ENCODE measurements at regions not wholly inside any gene's neighbourhood (a gene's known extent, or its start where the extent isn't known, plus 50 kb on each side); places are given as distances from the start of the nearest gene placed in this dataset.

DNA sequence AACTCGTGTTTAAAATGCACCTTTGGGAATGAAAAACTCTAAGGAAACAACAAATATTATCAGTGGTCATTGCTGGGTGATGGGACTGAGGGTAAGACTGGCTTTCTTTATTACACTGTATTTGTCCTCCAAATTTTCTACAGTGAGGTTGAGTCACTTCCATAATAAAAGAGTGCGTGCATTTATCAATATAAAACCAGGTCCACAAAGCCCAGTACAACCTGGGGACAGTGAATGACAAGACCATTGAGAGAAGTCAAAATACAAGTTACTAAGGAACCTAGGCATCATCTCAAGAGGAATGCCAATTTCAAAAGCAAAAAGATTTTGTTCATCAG is 76.4 kb downstream of the MAGED4 start:
- no peak overlapping the region for H3K23ac ChIP-seq (ENCODE audit: low read depth, low read length, poor library complexity)
- H3K4ac ChIP-seq (ENCODE audit: low read length) = no peak overlapping the region
- H3K36me3 ChIP-seq (replicated peaks in 1 of 2; ENCODE audit: control insufficient read depth in 2 of 2, insufficient read depth in 2 of 2, low read length in 2 of 2) = no peaks in the 10 kb centered on the region
- H4K8ac ChIP-seq (ENCODE audit: low read depth, low read length) = no peak overlapping the region
- no peak overlapping the region for H2BK12ac ChIP-seq (ENCODE audit: low read length)
- H2AK5ac ChIP-seq (ENCODE audit: low read depth, low read length) = no peak overlapping the region
- H4K91ac ChIP-seq (ENCODE audit: low read depth, low read length, poor library complexity) = no peak overlapping the region
- H2BK120ac ChIP-seq (ENCODE audit: low read depth, low read length) = no peak overlapping the region
- peaks cover 5 to 6% of the 10 kb centered on the region in 2 donors for H3K4me1 ChIP-seq (ENCODE audit: control insufficient read depth in 2 of 2, insufficient read depth in 1 of 2, low read depth in 1 of 2, low read length in 2 of 2)
- H2AFZ ChIP-seq (ENCODE audit: low read length) = peak overlapping the region; percentile 93
- H3K9me3 ChIP-seq (replicated peaks in 1 of 2; ENCODE audit: control insufficient read depth in 2 of 2, insufficient read depth in 1 of 2, low read depth in 1 of 2, low read length in 2 of 2) = no peaks in the 10 kb centered on the region
- no peak overlapping the region for H2BK5ac ChIP-seq (ENCODE audit: low read length)
- H3K18ac ChIP-seq (ENCODE audit: low read length) = no peak overlapping the region
- WGBS, 2 donors (ENCODE audit: extremely low coverage in 2 of 2, insufficient read length in 2 of 2, insufficient replicate concordance in 1 of 2) = no CpG with 5 or more reads among the region's 2 CpGs
- no peak overlapping the region for H3K14ac ChIP-seq (ENCODE audit: low read length)
- peak overlapping the region; percentile 25 for H3K4me2 ChIP-seq (ENCODE audit: insufficient read depth, low read length, poor library complexity, severe bottlenecking)
- H3K27ac ChIP-seq (replicated peaks; ENCODE audit: low read length) = no peak overlapping the region
- no peak overlapping the region for H3K9ac ChIP-seq (ENCODE audit: low read depth, low read length, poor library complexity)
- H3K4me3 ChIP-seq (ENCODE audit: low read length in 2 of 2) = peak overlapping the region in 1 of 2 donors; percentile 19
- DNase-seq (ENCODE audit: low spot score) = no peak
- H2BK15ac ChIP-seq (ENCODE audit: low read length) = no peak overlapping the region
- peaks cover 0 to 7% (median 0%) of the 10 kb centered on the region in 3 experiments for H3K27me3 ChIP-seq (ENCODE audit: control insufficient read depth in 3 of 3, insufficient read depth in 3 of 3, low read depth in 1 of 3, low read length in 3 of 3)
- H3K79me1 ChIP-seq (ENCODE audit: low read depth, low read length) = no peaks in the 10 kb centered on the region

DNA sequence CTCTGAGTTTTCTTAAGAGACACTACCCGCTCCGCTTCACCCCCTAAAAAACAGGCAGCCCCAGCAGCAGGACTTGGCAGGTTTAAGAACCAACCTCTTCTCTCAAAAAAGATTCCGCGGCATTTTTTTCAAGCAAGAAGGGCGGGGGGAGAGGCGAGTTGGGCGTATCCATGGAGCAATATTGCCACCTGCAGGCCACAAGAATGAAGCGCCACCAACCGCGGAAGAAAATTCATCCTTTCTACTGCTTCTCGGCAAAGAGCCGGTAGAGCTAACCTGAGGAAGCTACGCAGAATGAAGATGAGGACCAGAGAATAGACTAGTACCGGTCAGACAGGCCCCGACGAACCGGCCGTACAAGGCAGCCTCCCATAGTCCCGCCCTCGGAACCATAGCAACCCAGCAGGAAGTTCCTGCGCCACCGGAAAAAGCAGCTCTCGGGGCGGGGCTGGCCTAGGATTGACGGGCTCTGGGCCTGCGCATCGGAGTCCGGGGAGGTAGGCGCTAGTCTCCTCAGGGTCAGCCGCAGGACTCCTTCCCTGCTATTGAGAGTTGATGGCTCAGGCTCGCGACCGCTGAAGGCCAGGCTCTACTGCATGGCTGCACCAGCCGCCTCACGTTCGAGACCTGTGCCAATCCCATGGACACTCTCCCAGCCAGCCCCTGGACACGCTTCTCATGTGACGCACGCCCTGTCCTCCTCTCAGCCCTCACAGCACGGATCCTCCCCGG is 76.9 kb downstream of the MAGED4 start:
- H3K18ac ChIP-seq (ENCODE audit: low read length) = peak overlapping the region; percentile 64
- no peaks in the 10 kb centered on the region for H3K36me3 ChIP-seq (replicated peaks in 1 of 2; ENCODE audit: control insufficient read depth in 2 of 2, insufficient read depth in 2 of 2, low read length in 2 of 2)
- peak overlapping the region; percentile 96 for H3K9ac ChIP-seq (ENCODE audit: low read depth, low read length, poor library complexity)
- no peak overlapping the region for H2BK15ac ChIP-seq (ENCODE audit: low read length)
- H3K27ac ChIP-seq (replicated peaks; ENCODE audit: low read length) = peak overlapping the region; percentile 91
- peak overlapping the region; percentile 43 for H4K8ac ChIP-seq (ENCODE audit: low read depth, low read length)
- H2BK5ac ChIP-seq (ENCODE audit: low read length) = no peak overlapping the region
- peak; percentile 82 for DNase-seq (ENCODE audit: low spot score)
- H3K79me1 ChIP-seq (ENCODE audit: low read depth, low read length) = no peaks in the 10 kb centered on the region
- H3K4me3 ChIP-seq (ENCODE audit: low read length in 2 of 2) = peak overlapping the region; percentile 59 to 81
- peak overlapping the region; percentile 73 for H3K23ac ChIP-seq (ENCODE audit: low read depth, low read length, poor library complexity)
- no peaks in the 10 kb centered on the region for H3K9me3 ChIP-seq (replicated peaks in 1 of 2; ENCODE audit: control insufficient read depth in 2 of 2, insufficient read depth in 1 of 2, low read depth in 1 of 2, low read length in 2 of 2)
- no peak overlapping the region for H2BK120ac ChIP-seq (ENCODE audit: low read depth, low read length)
- peaks cover 0 to 7% (median 0%) of the 10 kb centered on the region in 3 experiments for H3K27me3 ChIP-seq (ENCODE audit: control insufficient read depth in 3 of 3, insufficient read depth in 3 of 3, low read depth in 1 of 3, low read length in 3 of 3)
- H3K4ac ChIP-seq (ENCODE audit: low read length) = no peak overlapping the region
- no CpG with 5 or more reads among the region's 41 CpGs for WGBS, 2 donors (ENCODE audit: extremely low coverage in 2 of 2, insufficient read length in 2 of 2, insufficient replicate concordance in 1 of 2)
- no peak overlapping the region for H3K14ac ChIP-seq (ENCODE audit: low read length)
- H4K91ac ChIP-seq (ENCODE audit: low read depth, low read length, poor library complexity) = no peak overlapping the region
- H2AK5ac ChIP-seq (ENCODE audit: low read depth, low read length) = peak overlapping the region; percentile 88
- peaks cover 5 to 6% of the 10 kb centered on the region in 2 donors for H3K4me1 ChIP-seq (ENCODE audit: control insufficient read depth in 2 of 2, insufficient read depth in 1 of 2, low read depth in 1 of 2, low read length in 2 of 2)
- H2AFZ ChIP-seq (ENCODE audit: low read length) = peak overlapping the region; percentile 93
- peak overlapping the region; percentile 57 for H3K4me2 ChIP-seq (ENCODE audit: insufficient read depth, low read length, poor library complexity, severe bottlenecking)
- no peak overlapping the region for H2BK12ac ChIP-seq (ENCODE audit: low read length)

DNA sequence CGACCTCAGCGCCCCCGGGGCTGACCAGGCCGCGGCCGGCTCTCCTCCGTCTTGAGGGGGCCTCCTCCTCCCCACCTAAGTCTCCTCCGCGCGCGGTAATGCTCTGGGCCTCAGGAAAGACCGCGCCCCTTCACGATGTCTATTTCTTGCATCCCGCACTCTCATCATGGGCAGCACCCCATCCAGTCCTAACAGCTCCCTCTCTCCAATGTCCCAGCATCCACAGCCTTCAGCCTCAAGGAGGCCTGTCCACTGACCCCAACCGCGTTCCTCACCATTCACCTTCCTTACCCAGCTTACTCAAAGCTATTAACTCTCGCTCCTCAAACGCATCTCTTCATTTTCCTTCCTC is 77.5 kb downstream of the MAGED4 start:
- Histone ChIP-seq H3K27me3 (ENCODE audit: control insufficient read depth in 3 of 3, insufficient read depth in 3 of 3, low read depth in 1 of 3, low read length in 3 of 3) (peaks cover 0 to 7% (median 0%) of the 10 kb centered on the region in 3 experiments), H2BK12ac (ENCODE audit: low read length) (no peak overlapping the region), H3K9me3 (replicated peaks in 1 of 2; ENCODE audit: control insufficient read depth in 2 of 2, insufficient read depth in 1 of 2, low read depth in 1 of 2, low read length in 2 of 2) (no peaks in the 10 kb centered on the region), H2BK15ac (ENCODE audit: low read length) (no peak overlapping the region), H3K4me3 (ENCODE audit: low read length in 2 of 2) (peak overlapping the region; percentile 59 to 76), H3K4me1 (ENCODE audit: control insufficient read depth in 2 of 2, insufficient read depth in 1 of 2, low read depth in 1 of 2, low read length in 2 of 2) (peaks cover 5 to 6% of the 10 kb centered on the region in 2 donors), H3K9ac (ENCODE audit: low read depth, low read length, poor library complexity) (peak overlapping the region; percentile 96), H3K4me2 (ENCODE audit: insufficient read depth, low read length, poor library complexity, severe bottlenecking) (peak overlapping the region; percentile 57), H3K36me3 (replicated peaks in 1 of 2; ENCODE audit: control insufficient read depth in 2 of 2, insufficient read depth in 2 of 2, low read length in 2 of 2) (no peaks in the 10 kb centered on the region), H3K14ac (ENCODE audit: low read length) (no peak overlapping the region), H4K8ac (ENCODE audit: low read depth, low read length) (peak overlapping the region; percentile 43), H3K27ac (replicated peaks; ENCODE audit: low read length) (peak overlapping the region; percentile 81), H3K18ac (ENCODE audit: low read length) (peak overlapping the region; percentile 64), H2AK5ac (ENCODE audit: low read depth, low read length) (peak overlapping the region; percentile 88), H3K79me1 (ENCODE audit: low read depth, low read length) (no peaks in the 10 kb centered on the region), H4K91ac (ENCODE audit: low read depth, low read length, poor library complexity) (no peak overlapping the region), H2BK120ac (ENCODE audit: low read depth, low read length) (no peak overlapping the region), H3K23ac (ENCODE audit: low read depth, low read length, poor library complexity) (peak overlapping the region; percentile 73), H2BK5ac (ENCODE audit: low read length) (no peak overlapping the region), H3K4ac (ENCODE audit: low read length) (no peak overlapping the region), H2AFZ (ENCODE audit: low read length) (peak overlapping the region; percentile 93)
- DNase-seq (ENCODE audit: low spot score) = no peak
- WGBS, 2 donors (ENCODE audit: extremely low coverage in 2 of 2, insufficient read length in 2 of 2, insufficient replicate concordance in 1 of 2) = no CpG with 5 or more reads among the region's 19 CpGs

DNA sequence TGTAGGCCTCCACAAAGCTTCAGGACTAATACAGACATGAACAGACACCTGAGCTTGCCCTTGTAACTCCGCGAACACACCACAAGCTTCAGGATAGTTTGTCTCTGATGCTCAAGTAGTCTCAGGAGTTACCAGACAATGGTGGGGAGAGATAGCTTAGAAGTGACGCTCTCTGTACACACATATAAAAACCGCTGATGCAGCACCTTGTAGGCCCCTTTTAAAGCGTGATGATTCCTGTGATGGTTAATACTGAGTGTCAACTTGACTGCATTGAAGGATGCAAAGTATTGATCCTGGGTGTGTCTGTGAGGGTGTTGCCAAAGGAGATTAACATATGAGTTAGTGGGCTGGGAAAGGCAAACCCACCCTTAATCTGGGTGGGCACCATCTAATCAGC is 78.7 kb downstream of the MAGED4 start:
- Histone ChIP-seq H3K4me3 (ENCODE audit: low read length in 2 of 2) (no peak overlapping the region), H3K4me2 (ENCODE audit: insufficient read depth, low read length, poor library complexity, severe bottlenecking) (no peak overlapping the region), H2AFZ (ENCODE audit: low read length) (no peak overlapping the region), H2BK15ac (ENCODE audit: low read length) (no peak overlapping the region), H3K18ac (ENCODE audit: low read length) (no peak overlapping the region), H3K9ac (ENCODE audit: low read depth, low read length, poor library complexity) (no peak overlapping the region), H2BK5ac (ENCODE audit: low read length) (no peak overlapping the region), H2BK120ac (ENCODE audit: low read depth, low read length) (no peak overlapping the region), H4K8ac (ENCODE audit: low read depth, low read length) (no peak overlapping the region), H2BK12ac (ENCODE audit: low read length) (no peak overlapping the region), H3K27me3 (ENCODE audit: control insufficient read depth in 3 of 3, insufficient read depth in 3 of 3, low read depth in 1 of 3, low read length in 3 of 3) (peaks cover 0 to 7% (median 0%) of the 10 kb centered on the region in 3 experiments), H4K91ac (ENCODE audit: low read depth, low read length, poor library complexity) (no peak overlapping the region), H2AK5ac (ENCODE audit: low read depth, low read length) (no peak overlapping the region), H3K27ac (replicated peaks; ENCODE audit: low read length) (no peak overlapping the region), H3K23ac (ENCODE audit: low read depth, low read length, poor library complexity) (no peak overlapping the region), H3K9me3 (replicated peaks in 1 of 2; ENCODE audit: control insufficient read depth in 2 of 2, insufficient read depth in 1 of 2, low read depth in 1 of 2, low read length in 2 of 2) (no peaks in the 10 kb centered on the region), H3K14ac (ENCODE audit: low read length) (no peak overlapping the region), H3K36me3 (replicated peaks in 1 of 2; ENCODE audit: control insufficient read depth in 2 of 2, insufficient read depth in 2 of 2, low read length in 2 of 2) (no peaks in the 10 kb centered on the region), H3K4ac (ENCODE audit: low read length) (no peak overlapping the region), H3K79me1 (ENCODE audit: low read depth, low read length) (no peaks in the 10 kb centered on the region), H3K4me1 (ENCODE audit: control insufficient read depth in 2 of 2, insufficient read depth in 1 of 2, low read depth in 1 of 2, low read length in 2 of 2) (peaks cover 5 to 6% of the 10 kb centered on the region in 2 donors)
- no CpG with 5 or more reads among the region's 5 CpGs for WGBS, 2 donors (ENCODE audit: extremely low coverage in 2 of 2, insufficient read length in 2 of 2, insufficient replicate concordance in 1 of 2)
- DNase-seq (ENCODE audit: low spot score) = no peak
